Adrenal gland (tissue), 9 donors: ENCODE measurements at regions not wholly inside any gene's neighbourhood (a gene's known extent, or its start where the extent isn't known, plus 50 kb on each side); places are given as distances from the start of the nearest gene placed in this dataset.

Experiments
- DNase-seq, 7 donors: peaks; one replicate each; pipeline ENCODE4 v3.0.0-alpha.2; 2019 to 2020
- H3K27ac ChIP-seq, 5 donors: fragments of 200-600 bp; sonication (generic) in 4 of 5; 1 replicate in 3 of 5; 2 replicates in 2 of 5; pipeline versions ENCODE4 v1.5.1 to v1.8.0; 2016 to 2020; ENCODE audit warnings: mild to moderate bottlenecking in 1 of 5
- H3K27me3 ChIP-seq: fragments of 200-600 bp; 2 replicates; pipeline ENCODE4 v1.8.0; 2021
- H3K36me3 ChIP-seq, 2 donors: fragments of 200-600 bp; replicated peaks in 1 of 2; 1 replicate in 1 of 2; 2 replicates in 1 of 2; pipeline versions ENCODE4 v1.5.1 to v1.8.0; 2018 to 2022
- H3K4me1 ChIP-seq, 2 donors: fragments of 200-600 bp; replicated peaks in 1 of 2; 1 replicate in 1 of 2; 2 replicates in 1 of 2; pipeline versions ENCODE4 v1.5.1 to v1.8.0; 2018 to 2021
- H3K4me3 ChIP-seq, 4 donors: fragments of 200-600 bp; sonication (generic) in 3 of 4; one replicate each; pipeline ENCODE4 v1.5.1; 2016 to 2018
- H3K9me3 ChIP-seq, 3 donors: fragments of 200-600 bp; sonication (generic) in 1 of 3; replicated peaks in 1 of 3; 1 replicate in 2 of 3; 2 replicates in 1 of 3; pipeline versions ENCODE4 v1.5.1 to v1.8.0; 2016 to 2021
- POLR2A ChIP-seq, 2 donors: fragments of 450-650 bp; IDR thresholded peaks; one replicate each; pipeline ENCODE4 v1.6.1; 2017; ENCODE audit warnings: antibody characterized with exemption in 2 of 2, mild to moderate bottlenecking in 2 of 2, moderate library complexity in 1 of 2
- WGBS, 4 donors: extraction: QIAGEN DNeasy Blood & Tissue Kit in 2 of 4; methylation state at CpG; one replicate each; pipeline versions ENCODE4 v1.1.5 to v1.1.7; 2013 to 2017; 5-methylcytosine and 5-hydroxymethylcytosine counted together
- intact Hi-C, 2 donors: fragments of 100-400 bp; cut with DNase I; formaldehyde crosslinking; loops; one replicate each; pipeline versions ENCODE4 v1.14.1 to v1.15.0; 2022 to 2023
- TF ChIP-seq, protein P1 (sequence below), 6 experiments: fragments of 450-650 bp in 4 of 6; fragments of 200-600 bp in 2 of 6; sonication (generic) in 1 of 6; IDR thresholded peaks; 1 replicate in 5 of 6; 2 replicates in 1 of 6; pipeline versions ENCODE4 v1.5.1 to v1.8.0; 2016 to 2021; ENCODE audit warnings: antibody characterized with exemption in 6 of 6, mild to moderate bottlenecking in 2 of 6, moderate library complexity in 1 of 6
- donor health status: healthy with polysubstance abuse.
- donor health status: Bipolar disorder and iron deficiency.
- donor health status: DM: yes; HTN: yes; CAD: no.
- donor health status: DM: no; HTN: no; CAD: no.
- donor health status: DM: no; HTN: no; CAD: no.

GRCh38 chr5:25764733-25765132 lies 1120.0 kb upstream of the CDH10 start:
- Histone ChIP-seq H3K27ac (no peak overlapping the region), H3K4me3 (no peak overlapping the region), H3K27me3 (no peaks in the 10 kb centered on the region), H3K36me3 (no peaks in the 10 kb centered on the region), H3K9me3 (no peaks in the 10 kb centered on the region), H3K4me1 (no peaks in the 10 kb centered on the region)
- intact Hi-C loops = no loop called here
- TF ChIP-seq POLR2A (IDR thresholded peaks at IDR 0.05) = no peak
- TF ChIP-seq, protein P1, sequence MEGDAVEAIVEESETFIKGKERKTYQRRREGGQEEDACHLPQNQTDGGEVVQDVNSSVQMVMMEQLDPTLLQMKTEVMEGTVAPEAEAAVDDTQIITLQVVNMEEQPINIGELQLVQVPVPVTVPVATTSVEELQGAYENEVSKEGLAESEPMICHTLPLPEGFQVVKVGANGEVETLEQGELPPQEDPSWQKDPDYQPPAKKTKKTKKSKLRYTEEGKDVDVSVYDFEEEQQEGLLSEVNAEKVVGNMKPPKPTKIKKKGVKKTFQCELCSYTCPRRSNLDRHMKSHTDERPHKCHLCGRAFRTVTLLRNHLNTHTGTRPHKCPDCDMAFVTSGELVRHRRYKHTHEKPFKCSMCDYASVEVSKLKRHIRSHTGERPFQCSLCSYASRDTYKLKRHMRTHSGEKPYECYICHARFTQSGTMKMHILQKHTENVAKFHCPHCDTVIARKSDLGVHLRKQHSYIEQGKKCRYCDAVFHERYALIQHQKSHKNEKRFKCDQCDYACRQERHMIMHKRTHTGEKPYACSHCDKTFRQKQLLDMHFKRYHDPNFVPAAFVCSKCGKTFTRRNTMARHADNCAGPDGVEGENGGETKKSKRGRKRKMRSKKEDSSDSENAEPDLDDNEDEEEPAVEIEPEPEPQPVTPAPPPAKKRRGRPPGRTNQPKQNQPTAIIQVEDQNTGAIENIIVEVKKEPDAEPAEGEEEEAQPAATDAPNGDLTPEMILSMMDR (IDR thresholded peaks at IDR 0.05) = no peak
- DNase-seq = no peak

DNA sequence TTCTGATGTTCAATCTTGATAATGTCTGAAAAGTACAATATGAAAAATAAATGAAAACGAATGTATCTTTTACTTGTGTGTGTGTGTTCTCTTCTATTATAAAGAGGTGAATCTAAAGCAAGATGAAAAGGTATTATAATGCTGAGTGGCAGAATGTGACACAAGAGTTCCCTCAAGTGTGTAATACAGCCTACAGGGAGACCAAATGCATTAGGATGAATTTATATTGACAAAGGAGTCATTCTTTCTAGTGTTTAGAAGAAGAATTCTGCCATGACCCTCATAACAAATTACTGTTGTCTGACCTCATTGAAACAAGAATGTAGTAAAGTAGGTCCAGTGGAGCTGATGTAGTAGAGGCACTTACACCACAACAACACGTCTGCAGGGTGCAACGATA lies 1119.0 kb upstream of the CDH10 start:
- H3K27ac ChIP-seq = no peak overlapping the region
- DNase-seq = no peak
- H3K27me3 ChIP-seq = no peaks in the 10 kb centered on the region
- H3K9me3 ChIP-seq = no peaks in the 10 kb centered on the region
- TF ChIP-seq, protein P1 (IDR thresholded peaks at IDR 0.05) = no peak
- no peak for TF ChIP-seq POLR2A (IDR thresholded peaks at IDR 0.05)
- no peak overlapping the region for H3K4me3 ChIP-seq
- no peaks in the 10 kb centered on the region for H3K4me1 ChIP-seq
- H3K36me3 ChIP-seq = no peaks in the 10 kb centered on the region
- WGBS, 4 donors = 40 to 51% (median 50%) methylated on average over 3 of the region's 3 CpGs
- intact Hi-C loops = no loop called here

DNA sequence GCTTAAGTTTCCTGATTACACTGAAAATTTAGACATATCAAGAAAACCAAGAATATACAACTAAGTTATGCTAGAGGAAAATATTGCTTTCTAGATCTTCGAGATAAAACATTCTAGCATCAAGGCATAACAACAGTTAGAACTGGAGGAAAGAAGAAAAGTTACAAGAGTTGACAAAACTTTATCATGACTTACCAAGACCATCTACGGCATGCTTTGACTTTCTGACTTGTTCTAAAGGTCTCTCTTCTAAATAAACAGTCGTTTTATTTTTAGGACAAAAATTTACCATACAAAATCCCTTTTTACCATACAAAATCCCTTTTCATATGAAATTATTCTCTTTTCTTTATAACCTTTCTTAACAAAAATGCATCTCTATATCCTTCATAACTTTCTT lies 1110.1 kb upstream of the CDH10 start:
- no peak for DNase-seq
- Histone ChIP-seq H3K27me3 (no peaks in the 10 kb centered on the region), H3K4me3 (no peak overlapping the region), H3K9me3 (no peaks in the 10 kb centered on the region), H3K36me3 (no peaks in the 10 kb centered on the region), H3K27ac (no peak overlapping the region), H3K4me1 (no peaks in the 10 kb centered on the region)
- WGBS, 4 donors = 43 to 57% (median 49%) methylated on average over 3 of the region's 3 CpGs
- no peak for TF ChIP-seq POLR2A (IDR thresholded peaks at IDR 0.05)
- TF ChIP-seq, protein P1 (IDR thresholded peaks at IDR 0.05) = no peak
- intact Hi-C loops = no loop called here

- intact Hi-C loops = no loop called here
Observed at GRCh38 chr5:25744908-25745307, 1100.1 kb upstream of the CDH10 start.

More at GRCh38 chr5:25744908-25745307, 1100.1 kb upstream of the CDH10 start:
- Histone ChIP-seq H3K9me3 (no peaks in the 10 kb centered on the region), H3K4me3 (no peak overlapping the region), H3K27ac (no peak overlapping the region), H3K27me3 (no peaks in the 10 kb centered on the region), H3K36me3 (no peaks in the 10 kb centered on the region), H3K4me1 (no peaks in the 10 kb centered on the region)
- TF ChIP-seq POLR2A (IDR thresholded peaks at IDR 0.05) = no peak
- TF ChIP-seq, protein P1 (IDR thresholded peaks at IDR 0.05) = no peak
- WGBS, 4 donors = 52 to 68% (median 57%) methylated on average over 4 of the region's 4 CpGs
- DNase-seq = no peak
